HepG2 (cell line): ENCODE measurements at regions not wholly inside any gene's neighbourhood (a gene's known extent, or its start where the extent isn't known, plus 50 kb on each side); places are given as distances from the start of the nearest gene placed in this dataset.

Experiments used
- ARNT2 ChIP-seq: sonication (generic); formaldehyde crosslinking; IDR thresholded peaks from 2 replicates; pipeline ENCODE4 v1.8.0; 2022; ENCODE audit warnings: mild to moderate bottlenecking, low read depth, missing genetic modification reagents, moderate library complexity
- ERF ChIP-seq: IDR thresholded peaks from 2 replicates; pipeline ENCODE4 v1.6.1; 2018; ENCODE audit warnings: missing biosample characterization, missing genetic modification reagents
- FOXA1 ChIP-seq, 2 experiments: fragments of 450-650 bp in 1 of 2; sonication (generic) in 1 of 2; formaldehyde crosslinking in 1 of 2; IDR thresholded peaks; 2 replicates each; pipeline versions ENCODE4 v1.4.0 to v1.6.1; 2016 to 2020; ENCODE audit warnings: missing genetic modification reagents in 1 of 2
- HDAC1 ChIP-seq: sonication (generic); formaldehyde crosslinking; IDR thresholded peaks from 2 replicates; pipeline ENCODE4 v1.5.1; 2020; ENCODE audit warnings: mild to moderate bottlenecking, missing genetic modification reagents
- HNF4A ChIP-seq: sonication (generic); formaldehyde crosslinking; IDR thresholded peaks from 2 replicates; pipeline ENCODE4 v1.4.0; 2020; ENCODE audit warnings: missing genetic modification reagents
- IKZF4 ChIP-seq: sonication (generic); formaldehyde crosslinking; IDR thresholded peaks from 2 replicates; pipeline ENCODE4 v1.5.1; 2020; ENCODE audit warnings: borderline replicate concordance, mild to moderate bottlenecking, low read depth, missing genetic modification reagents; ENCODE audit errors: not compliant biosample characterization
- KLF11 ChIP-seq: IDR thresholded peaks from 2 replicates; pipeline ENCODE4 v1.6.1; 2016; ENCODE audit warnings: missing compliant biosample characterization
- KMT2B ChIP-seq: IDR thresholded peaks from 2 replicates; pipeline ENCODE4 v1.6.1; 2016; ENCODE audit warnings: missing genetic modification reagents, missing compliant biosample characterization
- MAFF ChIP-seq: IDR thresholded peaks from 2 replicates; pipeline ENCODE4 v1.6.1; 2011; ENCODE audit warnings: low read depth, low read length, improper control_type of control experiment
- SNRNP70 ChIP-seq: fragments of 200-400 bp; formaldehyde crosslinking; IDR thresholded peaks from 2 replicates; pipeline ENCODE4 v1.6.1; 2017; ENCODE audit warnings: mild to moderate bottlenecking, low read depth, low read length, moderate library complexity
- SP5 ChIP-seq: IDR thresholded peaks from 2 replicates; pipeline ENCODE4 v1.6.1; 2016; ENCODE audit warnings: low read depth, borderline replicate concordance
- U2AF2 ChIP-seq: fragments of 200-400 bp; formaldehyde crosslinking; IDR thresholded peaks from 2 replicates; pipeline ENCODE4 v1.6.1; 2017; ENCODE audit warnings: low read depth, mild to moderate bottlenecking, low read length
- ZNF230 ChIP-seq: sonication (generic); formaldehyde crosslinking; IDR thresholded peaks from 2 replicates; pipeline ENCODE4 v1.4.0; 2020; ENCODE audit warnings: mild to moderate bottlenecking, missing genetic modification reagents
- ZNF329 ChIP-seq: sonication (generic); formaldehyde crosslinking; IDR thresholded peaks from 2 replicates; pipeline ENCODE4 v1.9.0; 2021; ENCODE audit warnings: low read depth, mild to moderate bottlenecking, missing genetic modification reagents
- ZNF441 ChIP-seq: sonication (generic); formaldehyde crosslinking; IDR thresholded peaks from 2 replicates; pipeline ENCODE4 v1.7.0; 2021; ENCODE audit warnings: missing genetic modification reagents, borderline replicate concordance
- ZNF678 ChIP-seq: sonication (generic); formaldehyde crosslinking; IDR thresholded peaks from 2 replicates; pipeline ENCODE4 v1.4.0; 2020; ENCODE audit warnings: mild to moderate bottlenecking, missing genetic modification reagents
- ZNF816 ChIP-seq: sonication (generic); formaldehyde crosslinking; IDR thresholded peaks from 2 replicates; pipeline ENCODE4 v1.8.0; 2022; ENCODE audit warnings: missing genetic modification reagents, mild to moderate bottlenecking, borderline replicate concordance
- ZNF878 ChIP-seq: sonication (generic); formaldehyde crosslinking; IDR thresholded peaks from 2 replicates; pipeline ENCODE4 v1.8.1; 2023; ENCODE audit warnings: mild to moderate bottlenecking, missing genetic modification reagents, moderate library complexity
- ZSCAN30 ChIP-seq: sonication (generic); formaldehyde crosslinking; IDR thresholded peaks from 2 replicates; pipeline ENCODE4 v1.5.0; 2020; ENCODE audit warnings: mild to moderate bottlenecking, missing genetic modification reagents
- TF ChIP-seq, protein P1 (sequence below): sonication (generic); formaldehyde crosslinking; IDR thresholded peaks from 2 replicates; pipeline ENCODE4 v1.4.0; 2020; ENCODE audit warnings: mild to moderate bottlenecking, missing genetic modification reagents
- TF ChIP-seq, protein P2 (sequence below): sonication (generic); formaldehyde crosslinking; IDR thresholded peaks from 2 replicates; pipeline ENCODE4 v1.5.0; 2020; ENCODE audit warnings: missing genetic modification reagents
- TF ChIP-seq, protein P3 (sequence below): sonication (generic); formaldehyde crosslinking; conservative IDR thresholded peaks from 2 replicates; pipeline ENCODE4 v1.4.0; 2020; ENCODE audit warnings: missing genetic modification reagents

DNA sequence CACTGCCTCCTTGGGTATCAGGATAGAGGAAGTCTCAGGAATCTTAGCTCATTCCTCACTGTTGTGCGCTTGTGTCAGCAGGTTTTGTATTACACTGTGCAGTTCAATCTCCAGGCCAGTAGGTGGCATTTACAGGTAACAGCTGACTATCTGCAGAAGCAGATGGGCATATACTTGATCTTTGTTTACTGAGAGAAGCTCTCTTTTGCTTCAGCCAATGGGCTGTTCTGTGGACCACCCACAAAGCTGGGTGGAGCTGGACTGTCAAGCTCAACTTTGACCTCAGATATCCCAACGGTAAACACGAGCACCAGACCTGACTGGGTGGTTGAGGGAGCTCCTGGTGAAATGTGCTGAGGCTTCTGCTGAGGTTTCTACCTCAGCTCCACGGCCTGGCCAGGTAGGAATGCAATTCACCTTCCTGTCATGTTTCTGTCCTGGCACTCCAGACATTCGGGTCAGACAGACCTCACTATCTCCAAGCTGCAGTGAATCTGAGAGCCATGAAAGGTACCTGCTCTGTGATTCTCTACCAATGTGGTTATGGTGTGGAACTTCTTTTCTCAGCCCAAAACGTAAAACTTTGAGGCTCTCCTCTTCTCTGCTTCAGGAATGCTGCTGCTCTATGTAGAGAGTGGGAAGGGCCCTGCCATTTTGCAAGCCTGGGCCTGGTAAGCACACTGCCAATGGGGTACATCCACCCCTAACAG is 167.9 kb upstream of the ACTBL2 start (continued):
- TF ChIP-seq, protein P1, sequence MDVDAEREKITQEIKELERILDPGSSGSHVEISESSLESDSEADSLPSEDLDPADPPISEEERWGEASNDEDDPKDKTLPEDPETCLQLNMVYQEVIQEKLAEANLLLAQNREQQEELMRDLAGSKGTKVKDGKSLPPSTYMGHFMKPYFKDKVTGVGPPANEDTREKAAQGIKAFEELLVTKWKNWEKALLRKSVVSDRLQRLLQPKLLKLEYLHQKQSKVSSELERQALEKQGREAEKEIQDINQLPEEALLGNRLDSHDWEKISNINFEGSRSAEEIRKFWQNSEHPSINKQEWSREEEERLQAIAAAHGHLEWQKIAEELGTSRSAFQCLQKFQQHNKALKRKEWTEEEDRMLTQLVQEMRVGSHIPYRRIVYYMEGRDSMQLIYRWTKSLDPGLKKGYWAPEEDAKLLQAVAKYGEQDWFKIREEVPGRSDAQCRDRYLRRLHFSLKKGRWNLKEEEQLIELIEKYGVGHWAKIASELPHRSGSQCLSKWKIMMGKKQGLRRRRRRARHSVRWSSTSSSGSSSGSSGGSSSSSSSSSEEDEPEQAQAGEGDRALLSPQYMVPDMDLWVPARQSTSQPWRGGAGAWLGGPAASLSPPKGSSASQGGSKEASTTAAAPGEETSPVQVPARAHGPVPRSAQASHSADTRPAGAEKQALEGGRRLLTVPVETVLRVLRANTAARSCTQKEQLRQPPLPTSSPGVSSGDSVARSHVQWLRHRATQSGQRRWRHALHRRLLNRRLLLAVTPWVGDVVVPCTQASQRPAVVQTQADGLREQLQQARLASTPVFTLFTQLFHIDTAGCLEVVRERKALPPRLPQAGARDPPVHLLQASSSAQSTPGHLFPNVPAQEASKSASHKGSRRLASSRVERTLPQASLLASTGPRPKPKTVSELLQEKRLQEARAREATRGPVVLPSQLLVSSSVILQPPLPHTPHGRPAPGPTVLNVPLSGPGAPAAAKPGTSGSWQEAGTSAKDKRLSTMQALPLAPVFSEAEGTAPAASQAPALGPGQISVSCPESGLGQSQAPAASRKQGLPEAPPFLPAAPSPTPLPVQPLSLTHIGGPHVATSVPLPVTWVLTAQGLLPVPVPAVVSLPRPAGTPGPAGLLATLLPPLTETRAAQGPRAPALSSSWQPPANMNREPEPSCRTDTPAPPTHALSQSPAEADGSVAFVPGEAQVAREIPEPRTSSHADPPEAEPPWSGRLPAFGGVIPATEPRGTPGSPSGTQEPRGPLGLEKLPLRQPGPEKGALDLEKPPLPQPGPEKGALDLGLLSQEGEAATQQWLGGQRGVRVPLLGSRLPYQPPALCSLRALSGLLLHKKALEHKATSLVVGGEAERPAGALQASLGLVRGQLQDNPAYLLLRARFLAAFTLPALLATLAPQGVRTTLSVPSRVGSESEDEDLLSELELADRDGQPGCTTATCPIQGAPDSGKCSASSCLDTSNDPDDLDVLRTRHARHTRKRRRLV (CRISPR knock-in tag), result no peak
- TF ChIP-seq, protein P2, sequence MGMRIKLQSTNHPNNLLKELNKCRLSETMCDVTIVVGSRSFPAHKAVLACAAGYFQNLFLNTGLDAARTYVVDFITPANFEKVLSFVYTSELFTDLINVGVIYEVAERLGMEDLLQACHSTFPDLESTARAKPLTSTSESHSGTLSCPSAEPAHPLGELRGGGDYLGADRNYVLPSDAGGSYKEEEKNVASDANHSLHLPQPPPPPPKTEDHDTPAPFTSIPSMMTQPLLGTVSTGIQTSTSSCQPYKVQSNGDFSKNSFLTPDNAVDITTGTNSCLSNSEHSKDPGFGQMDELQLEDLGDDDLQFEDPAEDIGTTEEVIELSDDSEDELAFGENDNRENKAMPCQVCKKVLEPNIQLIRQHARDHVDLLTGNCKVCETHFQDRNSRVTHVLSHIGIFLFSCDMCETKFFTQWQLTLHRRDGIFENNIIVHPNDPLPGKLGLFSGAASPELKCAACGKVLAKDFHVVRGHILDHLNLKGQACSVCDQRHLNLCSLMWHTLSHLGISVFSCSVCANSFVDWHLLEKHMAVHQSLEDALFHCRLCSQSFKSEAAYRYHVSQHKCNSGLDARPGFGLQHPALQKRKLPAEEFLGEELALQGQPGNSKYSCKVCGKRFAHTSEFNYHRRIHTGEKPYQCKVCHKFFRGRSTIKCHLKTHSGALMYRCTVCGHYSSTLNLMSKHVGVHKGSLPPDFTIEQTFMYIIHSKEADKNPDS, result no peak
- TF ChIP-seq KMT2B (CRISPR knock-in tag), result 0 out of 2 replicates have a peak, but pooled peaks have one; percentile 28
- TF ChIP-seq KLF11 (CRISPR knock-in tag), result peak; percentile 31; the same call in 1 of the 2 replicates
- TF ChIP-seq, protein P3, sequence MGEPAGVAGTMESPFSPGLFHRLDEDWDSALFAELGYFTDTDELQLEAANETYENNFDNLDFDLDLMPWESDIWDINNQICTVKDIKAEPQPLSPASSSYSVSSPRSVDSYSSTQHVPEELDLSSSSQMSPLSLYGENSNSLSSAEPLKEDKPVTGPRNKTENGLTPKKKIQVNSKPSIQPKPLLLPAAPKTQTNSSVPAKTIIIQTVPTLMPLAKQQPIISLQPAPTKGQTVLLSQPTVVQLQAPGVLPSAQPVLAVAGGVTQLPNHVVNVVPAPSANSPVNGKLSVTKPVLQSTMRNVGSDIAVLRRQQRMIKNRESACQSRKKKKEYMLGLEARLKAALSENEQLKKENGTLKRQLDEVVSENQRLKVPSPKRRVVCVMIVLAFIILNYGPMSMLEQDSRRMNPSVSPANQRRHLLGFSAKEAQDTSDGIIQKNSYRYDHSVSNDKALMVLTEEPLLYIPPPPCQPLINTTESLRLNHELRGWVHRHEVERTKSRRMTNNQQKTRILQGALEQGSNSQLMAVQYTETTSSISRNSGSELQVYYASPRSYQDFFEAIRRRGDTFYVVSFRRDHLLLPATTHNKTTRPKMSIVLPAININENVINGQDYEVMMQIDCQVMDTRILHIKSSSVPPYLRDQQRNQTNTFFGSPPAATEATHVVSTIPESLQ (CRISPR knock-in tag), result no peak
- peak; percentile 77 for TF ChIP-seq MAFF
- no peak for TF ChIP-seq ZNF678 (CRISPR knock-in tag)
- peak; percentile 70; the same call in 1 of the 2 replicates for TF ChIP-seq ERF (CRISPR knock-in tag)
- peak; percentile 79 for TF ChIP-seq HNF4A (CRISPR knock-in tag)
- no peak for TF ChIP-seq IKZF4 (CRISPR knock-in tag)
- TF ChIP-seq SNRNP70, result no peak
- TF ChIP-seq ZNF878 (CRISPR knock-in tag), result no peak; the same call in 1 of the 2 replicates
- peak; percentile 88 for TF ChIP-seq ZNF230 (CRISPR knock-in tag)
- TF ChIP-seq ZSCAN30 (CRISPR knock-in tag), result no peak
- no peak for TF ChIP-seq U2AF2
- TF ChIP-seq FOXA1 (IDR thresholded peaks at IDR 0.05), result peak; percentile 57; the same call in 1 of the 2 replicates
- peak; percentile 94 for TF ChIP-seq FOXA1 (CRISPR knock-in tag; IDR thresholded peaks at IDR 0.05)
- peak; percentile 72; the same call in 1 of the 2 replicates for TF ChIP-seq SP5
- TF ChIP-seq ZNF816 (CRISPR knock-in tag), result no peak
- no peak for TF ChIP-seq ZNF329 (CRISPR knock-in tag)
- no peak; the same call in 1 of the 2 replicates for TF ChIP-seq ZNF441 (CRISPR knock-in tag)
- peak; percentile 73; the same call in 1 of the 2 replicates for TF ChIP-seq ARNT2 (CRISPR knock-in tag)
- peak; percentile 58 for TF ChIP-seq HDAC1 (CRISPR knock-in tag)
